GM21576 (cell line): ENCODE measurements at regions not wholly inside any gene's neighbourhood (a gene's known extent, or its start where the extent isn't known, plus 50 kb on each side); places are given as distances from the start of the nearest gene placed in this dataset.
"Not testable (repeated sequence)": the region's sequence is repeated elsewhere in the genome, so short reads cannot be mapped to it uniquely, and the experiment has no call there.

Experiments
- ATAC-seq: cut with Tn5 transposase; IDR thresholded peaks from one replicate; pipeline ENCODE4 v1.9.1; 2021; ENCODE audit warnings: mild to moderate bottlenecking, moderate library complexity; ENCODE audit not compliant: unreplicated experiment

DNA sequence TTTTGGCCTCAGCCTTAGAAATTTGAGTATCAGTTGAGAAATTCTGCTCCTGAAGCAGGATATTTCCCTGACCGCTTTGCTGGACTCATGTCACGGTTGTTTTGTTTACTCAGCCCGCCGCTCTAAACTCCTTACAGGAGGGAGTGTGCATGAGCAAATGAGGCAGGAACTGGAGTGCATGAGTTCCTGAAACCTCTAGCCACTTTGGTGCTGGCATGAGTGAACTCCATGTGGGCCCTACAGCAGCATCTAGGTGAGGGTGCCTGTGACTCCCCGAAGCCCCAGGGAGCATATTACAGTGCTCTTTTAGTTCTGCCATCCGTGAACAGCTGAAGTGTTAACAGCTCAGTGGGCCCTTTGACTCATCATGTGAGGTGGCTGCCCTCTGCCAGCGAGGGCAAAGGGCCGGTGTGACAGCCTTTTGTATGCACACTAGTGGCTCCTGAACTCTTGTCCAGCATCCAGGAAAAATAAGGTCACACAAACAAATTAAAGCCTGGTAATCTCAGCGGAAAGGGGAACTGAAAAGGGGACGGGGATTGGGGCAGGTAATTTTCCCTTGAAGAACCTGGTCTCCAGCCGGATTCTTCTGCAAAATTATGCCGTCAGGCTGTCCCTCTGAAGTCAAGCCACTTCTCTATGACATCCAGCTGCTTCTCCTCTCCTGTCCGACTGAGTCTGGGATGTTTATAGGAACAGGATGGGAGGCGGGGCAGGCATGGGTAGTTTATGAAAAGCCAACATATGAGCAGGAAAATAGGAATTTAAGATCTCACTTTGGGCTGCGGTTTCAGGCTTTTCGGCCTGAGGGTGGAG lies 1668.7 kb downstream of the SUCLG1 start:
- no peak for ATAC-seq

DNA sequence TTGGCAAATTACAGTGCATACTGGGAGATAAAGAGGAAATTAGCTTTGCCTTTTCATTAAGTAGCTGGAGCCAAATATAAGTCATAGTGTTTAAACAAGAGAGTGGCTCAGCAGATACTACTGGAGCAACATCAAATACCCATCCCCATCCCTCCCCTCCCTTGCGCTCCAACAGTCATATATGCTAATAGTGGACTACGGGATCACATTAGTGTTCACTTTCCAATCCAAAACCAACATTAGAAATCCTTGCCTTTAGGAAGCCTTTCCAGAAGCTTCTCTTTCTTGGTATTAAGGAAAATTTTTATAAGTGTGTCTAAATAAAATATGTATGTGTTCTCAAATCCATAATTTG lies 1669.3 kb downstream of the SUCLG1 start:
- ATAC-seq: no peak

- no peak for ATAC-seq
Measured at GRCh38 chr2:82781176-82781915, 1677.7 kb downstream of the SUCLG1 start.

- ATAC-seq: no peak
Measured at GRCh38 chr2:82780050-82780449, 1679.0 kb downstream of the SUCLG1 start.

DNA sequence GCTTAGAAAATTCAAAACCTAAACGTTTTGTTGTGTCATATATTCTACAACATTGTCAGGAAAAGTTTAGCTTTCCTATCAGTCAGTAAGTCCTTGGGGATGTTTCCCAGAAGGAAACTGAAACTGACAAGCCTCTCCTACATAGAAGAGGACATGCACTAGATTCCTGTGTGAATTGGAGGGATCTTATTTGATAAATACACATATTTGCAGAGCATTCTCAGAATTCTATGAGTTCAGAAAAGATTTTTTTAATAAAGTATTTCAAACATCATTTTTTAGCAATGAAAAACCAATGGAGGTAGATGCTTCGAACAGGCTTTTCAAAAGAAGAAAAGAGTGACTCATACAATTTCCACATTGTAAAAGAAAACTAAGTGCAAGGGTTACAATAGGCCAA lies 1706.7 kb downstream of the SUCLG1 start:
- no peak for ATAC-seq

- ATAC-seq: no peak
Measured at GRCh38 chr2:82748653-82749052, 1710.4 kb downstream of the SUCLG1 start.

DNA sequence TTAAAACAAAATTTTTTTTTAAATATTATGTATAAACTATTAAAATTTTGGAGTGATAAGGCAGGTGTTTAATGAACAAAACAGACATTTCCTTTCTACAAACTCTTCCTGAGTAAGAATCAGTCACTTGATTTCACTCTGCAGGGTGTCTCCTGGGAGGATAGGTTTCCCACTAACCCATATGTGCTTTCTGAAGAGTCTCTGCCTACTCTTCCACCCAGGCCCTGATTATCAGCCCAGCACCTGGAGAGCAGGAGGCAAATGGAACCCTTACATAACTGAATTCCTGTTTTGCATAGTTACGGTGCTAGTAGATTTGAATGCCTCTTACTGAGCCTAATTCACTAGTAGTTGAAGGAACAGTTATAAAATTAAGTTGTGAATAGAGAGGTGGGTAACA lies 1718.6 kb downstream of the SUCLG1 start:
- no peak for ATAC-seq

GRCh38 chr2:82737965-82738364 lies 1721.1 kb downstream of the SUCLG1 start:
- ATAC-seq: not testable (repeated sequence)

GRCh38 chr2:82735336-82735735 lies 1723.7 kb downstream of the SUCLG1 start:
- no peak for ATAC-seq

GRCh38 chr2:82731824-82732223 lies 1727.3 kb downstream of the SUCLG1 start:
- ATAC-seq: no peak

GRCh38 chr2:82730811-82731210 lies 1728.3 kb downstream of the SUCLG1 start:
- ATAC-seq: no peak

DNA sequence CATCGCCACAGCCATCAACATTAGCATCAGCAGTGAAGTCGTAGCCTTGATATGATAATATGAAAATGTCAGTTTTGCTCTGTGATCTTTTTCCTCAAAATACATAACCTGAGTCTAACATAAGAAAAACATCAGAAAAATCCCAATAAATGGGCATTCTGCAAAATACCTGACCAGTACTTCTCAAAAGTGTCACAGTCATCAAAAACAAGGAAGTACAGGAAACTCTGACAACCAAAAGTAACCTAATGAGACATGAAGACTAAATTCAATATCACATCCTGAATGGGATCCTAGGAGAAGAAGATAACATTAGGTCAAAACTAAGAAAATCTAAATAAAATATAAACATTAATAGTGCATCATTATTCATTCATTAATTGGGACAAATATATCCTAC lies 1731.0 kb downstream of the SUCLG1 start:
- no peak for ATAC-seq

DNA sequence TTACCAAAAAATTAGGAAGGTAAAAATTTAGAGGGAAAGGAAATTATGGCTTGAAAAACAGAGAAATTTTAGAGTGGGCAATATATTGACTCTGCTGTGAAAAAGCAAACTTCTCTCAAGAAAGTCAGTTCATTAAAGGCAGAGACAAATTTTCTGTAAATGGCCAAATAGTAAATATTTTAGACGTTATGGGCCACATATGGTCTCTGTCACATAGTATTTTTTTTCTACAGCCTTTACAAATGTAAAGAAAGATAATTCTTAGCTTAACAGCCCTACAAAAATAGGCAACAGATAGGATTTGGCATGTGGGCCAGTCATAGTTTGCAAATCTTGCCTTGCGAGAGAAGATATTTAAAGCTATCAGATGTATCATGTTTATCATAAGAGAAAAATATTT lies 1750.4 kb downstream of the SUCLG1 start:
- ATAC-seq: no peak

- no peak for ATAC-seq
Measured at GRCh38 chr2:82697231-82697630, 1761.8 kb downstream of the SUCLG1 start.

DNA sequence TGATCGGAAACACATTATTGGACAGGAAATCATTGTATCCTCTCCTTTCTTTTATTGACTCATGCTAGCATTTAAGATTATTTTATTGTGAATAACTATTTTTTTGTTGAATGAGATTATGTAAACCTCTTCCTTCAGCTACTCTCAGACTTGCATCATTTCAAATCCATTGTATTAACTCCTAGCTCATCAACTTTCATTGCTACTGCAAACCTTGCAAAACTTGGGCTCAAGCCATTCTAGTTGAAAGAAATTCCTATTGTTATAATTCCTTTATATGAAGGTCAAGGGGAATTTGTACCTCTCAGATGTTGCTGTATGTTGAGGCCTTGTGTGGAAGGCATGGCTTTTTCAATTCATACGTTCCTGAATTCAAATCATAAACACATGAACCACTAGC lies 1764.6 kb downstream of the SUCLG1 start:
- ATAC-seq: no peak

GRCh38 chr2:82690757-82691411 lies 1768.2 kb downstream of the SUCLG1 start:
- no peak for ATAC-seq

- no peak for ATAC-seq
Measured at GRCh38 chr2:82675186-82675585, 1783.9 kb downstream of the SUCLG1 start.

GRCh38 chr2:82674652-82675051 lies 1784.4 kb downstream of the SUCLG1 start:
- ATAC-seq: no peak

- no peak for ATAC-seq
Measured at GRCh38 chr2:82667491-82667890, 1791.6 kb downstream of the SUCLG1 start.

DNA sequence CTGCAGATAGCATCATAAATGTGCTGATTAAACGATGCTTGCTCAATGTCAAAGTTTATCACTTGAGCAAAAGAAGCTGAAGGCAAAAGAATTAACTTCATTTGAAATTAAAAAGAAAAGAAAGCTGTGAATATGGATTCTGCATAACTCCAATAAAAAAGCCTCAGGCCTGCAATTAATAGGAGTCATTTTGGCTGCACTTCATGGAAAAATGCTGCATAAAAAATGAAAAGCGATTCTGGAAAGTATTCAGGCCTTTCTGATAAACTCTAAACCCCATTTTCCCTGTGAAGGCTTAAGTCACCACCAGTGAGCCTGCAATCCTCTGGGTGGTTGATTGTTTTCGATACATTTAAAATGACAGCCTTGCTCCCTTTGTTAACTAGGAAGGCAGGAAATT lies 1793.4 kb downstream of the SUCLG1 start:
- no peak for ATAC-seq

GRCh38 chr2:82657106-82657505 lies 1802.0 kb downstream of the SUCLG1 start:
- ATAC-seq: no peak

DNA sequence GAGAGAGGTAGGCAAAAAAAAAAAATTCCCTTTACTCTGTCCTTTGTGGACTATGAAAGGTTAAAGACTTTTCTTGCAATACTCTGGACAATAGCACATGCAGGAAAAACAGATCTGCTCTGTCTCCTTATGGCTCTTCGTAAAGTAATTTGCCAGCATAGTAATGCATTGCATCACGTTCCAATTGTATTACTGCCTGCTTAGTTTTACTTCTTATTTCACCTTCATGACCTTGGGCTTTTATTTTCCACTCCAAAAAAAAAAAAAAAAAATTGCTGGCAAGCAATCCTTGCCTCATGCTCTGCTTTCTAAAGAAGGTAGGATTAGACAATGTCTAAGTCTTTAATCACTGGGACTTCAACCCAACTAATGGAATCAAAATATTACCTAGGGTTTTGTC lies 1802.7 kb downstream of the SUCLG1 start:
- no peak for ATAC-seq
